GM19463 (cell line): ENCODE measurements at regions not wholly inside any gene's neighbourhood (a gene's known extent, or its start where the extent isn't known, plus 50 kb on each side); places are given as distances from the start of the nearest gene placed in this dataset.
"Not testable (repeated sequence)": the region's sequence is repeated elsewhere in the genome, so short reads cannot be mapped to it uniquely, and the experiment has no call there.

ENCODE experiments used
- ATAC-seq: cut with Tn5 transposase; IDR thresholded peaks from one replicate; pipeline ENCODE4 v1.9.1; 2021; ENCODE audit warnings: mild to moderate bottlenecking, moderate library complexity; ENCODE audit not compliant: unreplicated experiment

- no peak for ATAC-seq
Measured at GRCh38 chr6:77010931-77011542, 452.3 kb downstream of the HTR1B start.

DNA sequence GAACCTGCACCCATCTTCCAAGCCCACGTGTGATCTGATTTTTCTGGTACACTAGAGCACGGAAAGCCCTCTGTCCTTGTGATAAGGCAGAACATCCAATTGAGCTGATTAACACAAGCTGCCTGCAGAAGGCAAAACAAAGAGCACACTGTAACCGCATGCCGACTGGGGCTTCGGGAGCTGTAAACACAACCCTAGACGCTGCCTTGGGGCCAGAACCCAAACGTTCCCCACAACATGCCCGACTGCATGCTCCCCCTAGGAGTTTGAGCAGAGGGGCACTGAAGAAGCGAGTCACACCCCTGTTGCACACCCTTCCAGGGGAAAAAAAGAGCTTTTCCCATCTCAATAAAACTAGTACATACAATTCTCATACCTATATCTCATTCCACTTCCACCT is 470.7 kb downstream of the HTR1B start:
- ATAC-seq, result no peak

DNA sequence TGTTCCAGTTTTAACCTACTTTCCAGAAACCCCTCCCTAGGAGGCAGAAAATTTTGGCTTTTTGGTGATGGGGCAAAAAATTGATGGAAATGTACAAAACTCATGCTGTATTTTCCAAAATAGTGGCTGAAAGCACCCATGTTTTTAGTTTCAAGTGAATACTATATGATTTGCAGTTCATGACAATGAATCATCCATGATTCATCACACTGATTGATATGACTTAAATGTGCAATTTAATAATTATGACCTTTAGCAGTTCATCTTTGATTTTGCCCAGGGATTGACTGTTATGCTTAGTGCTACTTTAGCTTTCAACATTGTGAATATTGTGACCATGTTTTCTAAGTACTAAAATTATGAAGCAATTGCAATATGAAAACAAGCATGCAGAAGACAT is 478.7 kb downstream of the HTR1B start:
- no peak for ATAC-seq

GRCh38 chr6:76982476-76983199 is 480.7 kb downstream of the HTR1B start:
- no peak for ATAC-seq

DNA sequence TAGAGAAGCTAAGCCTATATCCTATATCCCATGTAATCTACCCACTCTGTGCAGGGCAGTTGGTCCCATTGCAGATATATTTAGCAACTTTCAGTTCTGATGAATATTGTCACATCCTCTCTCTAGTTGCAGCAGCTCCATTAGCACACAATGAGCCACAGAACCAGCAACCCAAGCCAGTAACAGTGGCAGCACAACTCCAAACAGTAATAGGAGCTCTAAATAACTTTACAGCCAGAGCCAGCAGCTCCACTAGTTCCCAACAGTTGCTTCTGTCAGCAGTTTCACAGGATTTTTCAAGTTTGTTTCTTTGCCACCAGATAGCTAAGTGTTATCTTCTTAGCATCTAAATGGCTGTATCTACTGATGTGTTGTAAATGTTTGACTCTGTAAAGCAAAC is 490.8 kb downstream of the HTR1B start:
- ATAC-seq, result no peak

- not testable (repeated sequence) for ATAC-seq
Measured at GRCh38 chr6:76959177-76959576, 504.1 kb downstream of the HTR1B start.

DNA sequence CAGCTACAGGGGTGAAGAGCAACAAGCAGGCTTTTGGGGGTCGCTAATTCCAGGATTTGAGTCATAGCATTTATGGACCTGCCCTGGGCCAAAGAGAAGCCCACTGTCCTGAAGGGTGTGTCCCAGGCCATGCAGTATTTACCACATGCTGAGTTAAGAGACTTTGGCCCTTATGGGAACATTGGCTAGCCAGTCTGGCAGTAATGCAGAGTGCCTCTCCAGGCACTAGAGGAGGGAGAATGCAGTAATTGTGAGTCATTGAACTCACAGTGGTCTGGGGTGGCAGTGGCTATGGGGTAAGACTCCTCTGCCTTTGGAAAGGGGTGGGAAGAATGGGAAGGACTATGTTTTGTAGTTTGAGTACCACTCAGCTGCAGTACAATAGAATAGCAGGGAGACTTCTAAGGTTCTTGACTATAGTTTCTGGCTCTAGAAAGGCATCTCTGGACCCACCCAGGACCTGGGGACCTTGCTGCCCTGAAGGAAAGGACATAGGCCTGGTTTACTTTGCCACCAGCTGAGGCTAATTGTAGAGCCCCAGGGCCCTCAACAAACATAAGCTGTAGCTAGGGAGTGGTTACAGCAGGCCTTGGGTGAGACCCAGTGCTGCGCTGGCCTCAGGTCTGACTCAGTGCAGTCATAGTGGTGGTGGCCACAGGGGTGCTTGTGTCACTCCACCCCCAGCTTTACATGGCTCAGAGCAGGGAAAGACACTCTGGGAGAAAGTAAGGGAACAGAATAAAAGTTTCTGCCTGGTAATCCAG is 520.9 kb downstream of the HTR1B start:
- ATAC-seq, result no peak

GRCh38 chr6:76940191-76940590 is 523.1 kb downstream of the HTR1B start:
- no peak for ATAC-seq

DNA sequence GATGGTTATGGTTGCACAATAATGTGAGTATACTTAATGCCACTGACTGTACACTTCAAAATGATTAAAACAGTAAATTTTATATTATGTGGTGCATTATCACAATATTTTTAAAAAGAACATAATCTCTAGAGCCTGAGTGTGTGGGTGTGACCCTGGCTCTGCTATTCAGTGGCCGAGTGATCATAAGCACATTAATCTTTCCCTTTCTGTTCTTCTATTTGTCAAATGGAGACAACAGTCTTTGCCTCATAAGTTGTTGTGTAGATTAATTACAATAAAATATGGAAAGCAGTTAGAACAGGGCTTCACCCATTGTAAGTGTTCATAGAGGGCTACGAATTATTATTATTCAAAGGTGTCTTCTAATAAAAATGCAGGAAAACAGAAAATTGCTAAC is 548.6 kb downstream of the HTR1B start:
- ATAC-seq, result no peak

GRCh38 chr6:76905541-76905940 is 557.8 kb downstream of the HTR1B start:
- not testable (repeated sequence) for ATAC-seq

DNA sequence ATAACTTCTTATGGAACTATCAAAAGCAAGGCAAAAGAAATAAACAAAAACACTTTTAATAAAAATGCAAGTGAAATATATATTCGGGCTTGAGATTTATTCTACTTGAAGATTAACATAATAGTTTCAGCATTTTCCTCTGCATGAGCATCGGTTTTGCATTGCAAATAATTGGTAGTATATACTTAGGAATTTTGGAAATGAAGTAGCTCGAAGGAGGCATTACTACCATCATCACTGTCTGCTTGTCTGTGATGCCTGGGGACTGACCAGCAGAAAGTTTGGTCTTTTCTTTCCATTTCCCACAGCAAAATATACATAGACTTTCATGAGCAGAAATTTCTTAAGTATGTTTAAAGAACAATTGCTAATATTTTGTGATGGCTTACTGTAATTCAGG is 570.7 kb downstream of the HTR1B start:
- no peak for ATAC-seq

DNA sequence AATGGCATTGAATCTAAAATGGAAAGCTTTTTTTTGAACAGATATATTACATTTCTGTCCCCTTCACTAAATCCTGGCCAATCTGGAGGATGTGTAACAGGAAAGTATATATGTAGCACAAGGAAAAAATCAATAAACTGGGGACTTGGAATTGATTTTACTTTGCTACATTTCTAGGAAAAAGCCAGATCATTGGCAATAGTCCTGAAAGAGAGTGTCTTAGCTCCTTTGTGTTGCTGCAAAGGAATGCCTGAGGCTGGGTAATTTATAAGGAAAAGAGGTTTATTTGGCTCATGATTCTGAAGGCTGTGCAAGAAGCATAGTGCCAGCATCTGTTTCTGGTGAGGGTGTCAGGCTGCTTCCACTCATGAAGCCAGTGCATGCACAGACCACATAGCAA is 574.9 kb downstream of the HTR1B start:
- no peak for ATAC-seq

DNA sequence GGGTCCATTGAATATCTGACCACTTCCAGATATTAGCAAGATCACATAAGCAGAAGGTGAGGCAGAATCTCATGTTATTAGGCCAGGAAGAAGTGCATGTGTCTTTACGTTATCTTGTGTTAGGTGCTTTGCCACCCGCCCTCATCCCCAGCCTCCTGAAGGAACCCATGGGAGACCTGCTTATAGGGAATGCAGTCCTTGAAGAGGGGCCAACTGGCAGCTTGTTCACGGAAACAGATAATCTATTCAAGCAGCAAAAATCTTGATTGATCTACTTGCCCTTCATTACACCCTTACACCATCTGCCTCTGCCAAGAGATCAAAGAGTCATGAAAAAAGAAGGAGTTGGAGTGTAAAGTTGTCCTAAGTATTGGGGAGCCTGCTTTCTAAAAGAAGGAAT is 576.4 kb downstream of the HTR1B start:
- ATAC-seq, result no peak

DNA sequence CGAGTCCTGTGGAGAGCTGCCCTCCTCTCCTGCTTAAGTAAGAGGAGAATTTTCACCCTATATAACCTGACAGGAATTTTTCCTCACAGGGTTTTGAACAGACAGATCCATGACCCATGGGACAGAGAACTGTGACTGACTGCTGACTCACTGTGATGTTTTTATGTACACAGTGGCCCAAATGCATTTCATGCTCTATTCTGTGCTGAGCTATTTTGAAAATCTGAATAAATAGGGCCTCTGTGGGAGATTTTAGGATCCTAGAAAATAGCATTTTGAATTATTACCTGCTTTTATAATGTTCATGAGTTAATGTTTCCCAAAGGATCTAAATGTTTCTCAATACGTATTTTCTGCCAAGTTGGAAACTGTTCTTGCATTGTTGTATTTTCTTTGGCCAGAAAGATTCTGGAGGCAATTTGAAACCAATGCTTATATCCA is 577.4 kb downstream of the HTR1B start:
- no peak for ATAC-seq

GRCh38 chr6:76881414-76881813 is 581.9 kb downstream of the HTR1B start:
- no peak for ATAC-seq

DNA sequence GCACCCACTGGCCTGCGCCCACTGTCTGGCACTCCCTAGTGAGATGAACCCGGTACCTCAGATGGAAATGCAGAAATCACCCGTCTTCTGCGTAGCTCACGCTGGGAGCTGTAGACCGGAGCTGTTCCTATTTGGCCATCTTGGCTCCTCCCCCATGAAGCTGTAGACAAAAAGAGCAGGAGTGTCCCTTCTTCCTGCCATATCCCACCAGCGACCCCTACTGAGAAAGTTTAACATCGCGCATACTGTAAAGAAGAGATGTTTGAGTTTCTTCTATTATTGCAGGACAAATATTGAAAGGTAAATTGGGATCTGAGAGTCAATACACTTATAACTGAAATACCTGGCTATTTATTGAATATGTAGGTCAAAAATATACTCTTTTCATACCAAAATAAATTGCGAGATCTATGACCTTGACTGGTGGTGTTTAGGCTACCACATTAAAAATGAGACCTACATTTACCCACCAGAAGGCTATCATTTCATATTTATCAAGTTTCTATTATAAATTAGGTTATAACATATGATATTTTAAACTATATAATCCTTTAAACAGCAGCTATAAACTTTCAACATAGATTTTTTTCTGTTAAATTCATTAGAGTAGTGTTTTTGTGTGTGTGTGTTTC is 586.3 kb downstream of the HTR1B start:
- ATAC-seq, result no peak

- ATAC-seq, result not testable (repeated sequence)
Measured at GRCh38 chr6:76876430-76876829, 586.9 kb downstream of the HTR1B start.

- ATAC-seq, result no peak
Measured at GRCh38 chr6:76867182-76867581, 596.1 kb downstream of the HTR1B start.

- no peak for ATAC-seq
Measured at GRCh38 chr6:76866091-76866915, 597.0 kb downstream of the HTR1B start.

DNA sequence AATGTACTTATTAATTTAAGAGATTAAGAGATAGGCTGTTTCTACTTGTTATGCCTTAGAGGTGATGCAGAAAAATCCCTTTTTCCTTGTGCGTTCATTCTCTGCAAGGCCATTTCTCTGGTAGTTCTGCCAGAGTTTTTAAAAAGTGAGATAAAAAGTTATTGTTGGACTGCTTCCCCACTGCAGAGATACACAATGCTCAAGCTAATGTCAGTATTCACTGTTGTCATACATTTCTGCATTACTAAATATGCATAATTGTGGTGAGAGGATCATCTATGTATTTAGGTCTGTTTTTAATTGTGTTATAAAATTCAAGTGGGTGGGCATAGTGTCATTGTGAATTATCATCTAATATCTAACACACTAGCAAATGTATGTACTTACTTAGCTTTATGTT is 600.4 kb downstream of the HTR1B start:
- ATAC-seq, result no peak

GRCh38 chr6:76861403-76861802 is 601.9 kb downstream of the HTR1B start:
- ATAC-seq, result peak; percentile 81
